Endothelial cell of umbilical vein (primary cell): ENCODE measurements at regions not wholly inside any gene's neighbourhood (a gene's known extent, or its start where the extent isn't known, plus 50 kb on each side); places are given as distances from the start of the nearest gene placed in this dataset.

Source experiments
- BruUV-seq: library from RNA; stranded (reverse); fragments of 400-500 nt; replicated peaks from 2 replicates; lab custom pipeline; 2021; lab: Mats Ljungman, UMichigan
- CTCF ChIA-PET: fragments of 300-600, 350-600 bp; sonication (Branson Sonifier 250); formaldehyde crosslinking; loops from one replicate; lab custom pipeline; 2021; ENCODE audit warnings: antibody characterized with exemption, inconsistent platforms; lab: Charles Lee
- POLR2A ChIA-PET: fragments of 300-600, 350-600 bp; sonication (Branson Sonifier 250); formaldehyde crosslinking; loops from one replicate; lab custom pipeline; 2021; ENCODE audit warnings: antibody characterized with exemption, inconsistent platforms; lab: Charles Lee
- DNase-seq: peaks from one replicate; pipeline ENCODE4 v3.0.0-alpha.2; 2011; ENCODE audit warnings: low read depth, low spot score
- FAIRE-seq: peaks from 2 replicates; lab custom pipeline; 2011; peaks lifted over from hg19 to GRCh38; lab: Jason Lieb, UNC
- H2AFZ ChIP-seq: 2 replicates; pipeline ENCODE4 v1.6.0; 2012; ENCODE audit warnings: low read depth, low read length, control low read depth, inconsistent platforms
- H3K27ac ChIP-seq: 2 replicates; pipeline ENCODE4 v1.5.1; 2011; ENCODE audit warnings: low read depth, mild to moderate bottlenecking, control low read depth, low read length, moderate library complexity; ENCODE audit not compliant: insufficient read depth
- H3K27me3 ChIP-seq, 2 experiments: 2 replicates each; pipeline versions ENCODE4 v1.6.0 to v1.6.1; 2011; ENCODE audit warnings: low read length in 2 of 2, mixed read lengths in 1 of 2; ENCODE audit not compliant: control insufficient read depth in 2 of 2, insufficient read depth in 2 of 2
- H3K36me3 ChIP-seq, 2 experiments: 2 replicates in 1 of 2; 3 replicates in 1 of 2; pipeline ENCODE4 v1.5.1; 2011; ENCODE audit warnings: low read length in 2 of 2, mild to moderate bottlenecking in 1 of 2, moderate library complexity in 1 of 2; ENCODE audit not compliant: control insufficient read depth in 2 of 2, insufficient read depth in 2 of 2; ENCODE audit errors: extremely low read depth in 1 of 2
- H3K4me1 ChIP-seq: 3 replicates; pipeline ENCODE4 v1.5.1; 2011; ENCODE audit warnings: mild to moderate bottlenecking, low read length; ENCODE audit not compliant: control insufficient read depth, insufficient read depth; ENCODE audit errors: extremely low read depth
- H3K4me2 ChIP-seq: 2 replicates; pipeline ENCODE4 v1.6.1; 2011; ENCODE audit warnings: low read length, control low read depth, mixed read lengths; ENCODE audit not compliant: insufficient read depth
- H3K4me3 ChIP-seq, 3 experiments: fragments of 200-600 bp in 1 of 3; sonication (generic), shearing (Covaris generic) in 1 of 3; replicated peaks in 1 of 3; 2 replicates each; pipeline ENCODE4 v1.5.1; 2011 to 2016; ENCODE audit warnings: control low read depth in 3 of 3, low read length in 3 of 3, mild to moderate bottlenecking in 2 of 3, inconsistent platforms in 1 of 3, low read depth in 1 of 3, moderate library complexity in 1 of 3; ENCODE audit not compliant: insufficient read depth in 1 of 3
- H3K79me2 ChIP-seq: 2 replicates; pipeline ENCODE4 v1.6.0; 2012; ENCODE audit warnings: low read length, inconsistent platforms; ENCODE audit not compliant: control insufficient read depth, insufficient read depth
- H3K9ac ChIP-seq: replicated peaks from 2 replicates; pipeline ENCODE3; 2011; ENCODE audit warnings: low read length, control low read depth; ENCODE audit not compliant: insufficient read depth; ENCODE audit errors: extremely low read depth
- H3K9me1 ChIP-seq: replicated peaks from 3 replicates; pipeline ENCODE4 v1.6.0; 2011; ENCODE audit warnings: mild to moderate bottlenecking, low read length; ENCODE audit not compliant: control insufficient read depth, insufficient read depth; ENCODE audit errors: extremely low read depth
- H3K9me3 ChIP-seq: replicated peaks from 2 replicates; pipeline ENCODE4 v1.5.1; 2012; ENCODE audit warnings: low read length, inconsistent platforms; ENCODE audit not compliant: control insufficient read depth, insufficient read depth
- H4K20me1 ChIP-seq: replicated peaks from 2 replicates; pipeline ENCODE3; 2011; ENCODE audit warnings: mild to moderate bottlenecking, low read length; ENCODE audit not compliant: control insufficient read depth, insufficient read depth; ENCODE audit errors: extremely low read depth
- EZH2 ChIP-seq: IDR thresholded peaks from 2 replicates; pipeline ENCODE4 v1.6.1; 2012; ENCODE audit warnings: borderline replicate concordance, low read depth, mild to moderate bottlenecking, moderate library complexity, low read length, inconsistent platforms; ENCODE audit not compliant: severe bottlenecking
- FOS ChIP-seq: IDR thresholded peaks from 2 replicates; pipeline ENCODE4 v1.6.1; 2011; ENCODE audit warnings: mild to moderate bottlenecking, low read length, moderate library complexity, borderline replicate concordance; ENCODE audit not compliant: insufficient read depth
- GATA2 ChIP-seq: IDR thresholded peaks from 2 replicates; pipeline ENCODE4 v1.7.0; 2011; ENCODE audit warnings: low read depth, mild to moderate bottlenecking, moderate library complexity, mixed read lengths, low read length; ENCODE audit not compliant: insufficient read length, insufficient read depth
- JUN ChIP-seq: IDR thresholded peaks from 2 replicates; pipeline ENCODE4 v1.6.1; 2011; ENCODE audit warnings: borderline replicate concordance, low read depth; ENCODE audit not compliant: insufficient read length, insufficient read depth
- MYC ChIP-seq: IDR thresholded peaks from one replicate; pipeline ENCODE4 v1.6.1; 2011; ENCODE audit warnings: mild to moderate bottlenecking, low read depth, low read length
- POLR2A ChIP-seq: IDR thresholded peaks from 2 replicates; pipeline ENCODE4 v1.6.1; 2012; ENCODE audit warnings: low read depth, mild to moderate bottlenecking, control low read depth, low read length
- POLR2AphosphoS5 ChIP-seq: IDR thresholded peaks from 2 replicates; pipeline ENCODE4 v1.6.1; 2012; ENCODE audit warnings: low read depth, mild to moderate bottlenecking, control low read depth, low read length, moderate library complexity; ENCODE audit not compliant: insufficient read depth
- dilution Hi-C: fragments of 300-500 bp; cut with MboI; formaldehyde crosslinking; loops from one replicate; pipeline ENCODE4 v1.15.0; 2019; ENCODE audit warnings: low sequenced_read_pairs; ENCODE audit not compliant: extremely low pct_ligation_motif_present
- intact Hi-C: fragments of 100-400 bp; cut with micrococcal nuclease; formaldehyde crosslinking; loops from one replicate; pipeline ENCODE4 v1.10.0; 2022
- TF ChIP-seq, protein P1 (sequence below): IDR thresholded peaks from 2 replicates; pipeline ENCODE4 v1.6.1; 2011; ENCODE audit not compliant: insufficient read depth, insufficient read length
- TF ChIP-seq, protein P2 (sequence below), 2 donors: IDR thresholded peaks; 1 replicate in 1 of 2; 2 replicates in 1 of 2; pipeline ENCODE4 v1.5.1; 2011; ENCODE audit warnings: low read length in 2 of 2, mild to moderate bottlenecking in 2 of 2, moderate library complexity in 2 of 2, control low read depth in 1 of 2, inconsistent platforms in 1 of 2, low read depth in 1 of 2; ENCODE audit not compliant: insufficient read depth in 1 of 2; ENCODE audit errors: extremely low read depth in 1 of 2

DNA sequence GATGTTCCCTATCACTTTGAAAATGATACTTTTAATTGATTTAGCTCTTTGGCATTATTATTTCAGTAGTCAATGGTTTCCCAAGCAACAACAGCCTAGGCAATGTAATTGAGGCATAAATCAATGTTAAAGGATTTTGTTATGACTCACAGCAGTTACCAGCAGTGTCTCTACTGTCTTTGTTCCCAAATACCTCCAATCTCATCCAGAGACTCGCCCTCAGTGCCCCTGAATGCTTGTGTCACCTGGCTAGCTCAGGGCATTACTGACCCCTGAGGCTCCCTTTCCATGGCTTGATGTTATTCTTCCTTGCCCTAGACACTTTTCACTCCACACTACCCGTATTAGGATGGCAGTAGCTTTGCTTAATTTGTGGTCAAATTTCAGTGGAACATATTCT, 227.2 kb downstream of the SQOR start:
- H3K27ac ChIP-seq, result no peak overlapping the region
- intact Hi-C loops, result no loop called here

More for the DNA sequence above, 227.2 kb downstream of the SQOR start:
- no peaks in the 10 kb centered on the region for H3K36me3 ChIP-seq
- no peaks in the 10 kb centered on the region for H3K79me2 ChIP-seq
- no peaks in the 10 kb centered on the region for H4K20me1 ChIP-seq
- no TSS peak for BruUV-seq
- no peak for FAIRE-seq
- no peak for TF ChIP-seq POLR2A
- TF ChIP-seq, protein P1, sequence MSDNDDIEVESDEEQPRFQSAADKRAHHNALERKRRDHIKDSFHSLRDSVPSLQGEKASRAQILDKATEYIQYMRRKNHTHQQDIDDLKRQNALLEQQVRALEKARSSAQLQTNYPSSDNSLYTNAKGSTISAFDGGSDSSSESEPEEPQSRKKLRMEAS, result no peak
- TF ChIP-seq POLR2AphosphoS5, result no peak
- TF ChIP-seq MYC, result no peak
- no peak for TF ChIP-seq EZH2
- no peak for TF ChIP-seq GATA2
- TF ChIP-seq, protein P2, sequence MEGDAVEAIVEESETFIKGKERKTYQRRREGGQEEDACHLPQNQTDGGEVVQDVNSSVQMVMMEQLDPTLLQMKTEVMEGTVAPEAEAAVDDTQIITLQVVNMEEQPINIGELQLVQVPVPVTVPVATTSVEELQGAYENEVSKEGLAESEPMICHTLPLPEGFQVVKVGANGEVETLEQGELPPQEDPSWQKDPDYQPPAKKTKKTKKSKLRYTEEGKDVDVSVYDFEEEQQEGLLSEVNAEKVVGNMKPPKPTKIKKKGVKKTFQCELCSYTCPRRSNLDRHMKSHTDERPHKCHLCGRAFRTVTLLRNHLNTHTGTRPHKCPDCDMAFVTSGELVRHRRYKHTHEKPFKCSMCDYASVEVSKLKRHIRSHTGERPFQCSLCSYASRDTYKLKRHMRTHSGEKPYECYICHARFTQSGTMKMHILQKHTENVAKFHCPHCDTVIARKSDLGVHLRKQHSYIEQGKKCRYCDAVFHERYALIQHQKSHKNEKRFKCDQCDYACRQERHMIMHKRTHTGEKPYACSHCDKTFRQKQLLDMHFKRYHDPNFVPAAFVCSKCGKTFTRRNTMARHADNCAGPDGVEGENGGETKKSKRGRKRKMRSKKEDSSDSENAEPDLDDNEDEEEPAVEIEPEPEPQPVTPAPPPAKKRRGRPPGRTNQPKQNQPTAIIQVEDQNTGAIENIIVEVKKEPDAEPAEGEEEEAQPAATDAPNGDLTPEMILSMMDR (IDR thresholded peaks at IDR 0.05; ENCODE audit: extremely low read depth in 1 of 2, insufficient read depth in 1 of 2, low read depth in 1 of 2, low read length in 2 of 2), result no peak
- no peak for TF ChIP-seq FOS
- TF ChIP-seq JUN, result no peak
- no peak overlapping the region for H2AFZ ChIP-seq
- H3K4me3 ChIP-seq, result no peak overlapping the region
- H3K9ac ChIP-seq, result no peak overlapping the region
- no peaks in the 10 kb centered on the region for H3K4me1 ChIP-seq
- no peaks in the 10 kb centered on the region for H3K27me3 ChIP-seq
- dilution Hi-C loops, result no loop called here
- ChIA-PET CTCF (interaction anchor here (1.5 kb wide), 1 partner anchor 9 kb away, joined by 4 read pairs; no protein-coding TSS in a partner anchor), POLR2A (no interaction called here)
- DNase-seq, result no peak
- H3K9me3 ChIP-seq, result no peaks in the 10 kb centered on the region
- H3K9me1 ChIP-seq, result no peaks in the 10 kb centered on the region
- H3K4me2 ChIP-seq, result no peak overlapping the region
